CD4-positive, alpha-beta T cell treated with Interleukin-6 for 4 hours (primary cell): ENCODE measurements at regions not wholly inside any gene's neighbourhood (a gene's known extent, or its start where the extent isn't known, plus 50 kb on each side); places are given as distances from the start of the nearest gene placed in this dataset.
A peak's percentile ranks its signal among the peaks of the same experiment; 100 is the strongest.

ENCODE experiments used
- DNase-seq: peaks from one replicate; pipeline ENCODE4 v3.0.0-alpha.2; 2020; ENCODE audit warnings: mixed read lengths

GRCh38 chr6:90434094-90434493 is 137.5 kb upstream of the BACH2 start:
- DNase-seq = no peak

GRCh38 chr6:90432937-90433336 is 136.3 kb upstream of the BACH2 start:
- DNase-seq = no peak

- DNase-seq = no peak
Observed at GRCh38 chr6:90432041-90432775, 135.6 kb upstream of the BACH2 start.

- DNase-seq = no peak
Observed at GRCh38 chr6:90431576-90431975, 134.9 kb upstream of the BACH2 start.

- no peak for DNase-seq
Observed at GRCh38 chr6:90429713-90430112, 133.1 kb upstream of the BACH2 start.

- no peak for DNase-seq
Observed at GRCh38 chr6:90428514-90428913, 131.9 kb upstream of the BACH2 start.

- no peak for DNase-seq
Observed at GRCh38 chr6:90425161-90425641, 128.6 kb upstream of the BACH2 start.

GRCh38 chr6:90424580-90424979 is 127.9 kb upstream of the BACH2 start:
- DNase-seq = no peak

- DNase-seq = no peak
Observed at GRCh38 chr6:90421666-90422065, 125.0 kb upstream of the BACH2 start.

GRCh38 chr6:90420500-90420899 is 123.9 kb upstream of the BACH2 start:
- DNase-seq = no peak

GRCh38 chr6:90417385-90417784 is 120.7 kb upstream of the BACH2 start:
- no peak for DNase-seq

- DNase-seq = no peak
Observed at GRCh38 chr6:90416322-90416721, 119.7 kb upstream of the BACH2 start.

- no peak for DNase-seq
Observed at GRCh38 chr6:90415178-90415577, 118.5 kb upstream of the BACH2 start.

- no peak for DNase-seq
Observed at GRCh38 chr6:90414352-90414751, 117.7 kb upstream of the BACH2 start.

- peak; percentile 80 for DNase-seq
Observed at GRCh38 chr6:90413867-90414266, 117.2 kb upstream of the BACH2 start.

- DNase-seq = no peak
Observed at GRCh38 chr6:90413396-90413795, 116.8 kb upstream of the BACH2 start.

- no peak for DNase-seq
Observed at GRCh38 chr6:90412538-90413369, 116.1 kb upstream of the BACH2 start.

- peak; percentile 73 for DNase-seq
Observed at GRCh38 chr6:90411292-90411781, 114.7 kb upstream of the BACH2 start.

GRCh38 chr6:90409700-90410099 is 113.1 kb upstream of the BACH2 start:
- DNase-seq = no peak

GRCh38 chr6:90406957-90407356 is 110.3 kb upstream of the BACH2 start:
- no peak for DNase-seq

GRCh38 chr6:90406142-90406794 is 109.6 kb upstream of the BACH2 start:
- peak; percentile 34 for DNase-seq

GRCh38 chr6:90403489-90404381 is 107.1 kb upstream of the BACH2 start:
- DNase-seq = no peak
